ENCODE measurements at regions not wholly inside any gene's neighbourhood (a gene's known extent, or its start where the extent isn't known, plus 50 kb on each side); places are given as distances from the start of the nearest gene placed in this dataset.

GRCh38 chr19:13573056-13573667 lies 66.9 kb upstream of the CACNA1A start:
- 69% methylated on average over 13 of the region's 13 CpGs for WGBS (ENCODE audit: low lambda C conversion rate, missing lambda C conversion rate)

GRCh38 chr19:13561461-13561860 lies 55.2 kb upstream of the CACNA1A start:
- Histone ChIP-seq H3K4me2 (no peak overlapping the region), H3K27ac (no peak overlapping the region), H2AFZ (no peak overlapping the region), H3K9me2 (replicated peaks; ENCODE audit: insufficient read depth) (no peaks in the 10 kb centered on the region), H3K36me3 (replicated peaks; ENCODE audit: insufficient read depth, low read depth) (no peaks in the 10 kb centered on the region), H3K9me3 (ENCODE audit: low read depth) (no peaks in the 10 kb centered on the region), H3K27me3 (no peaks in the 10 kb centered on the region), H3K79me2 (no peaks in the 10 kb centered on the region), H3K4me3 (no peak overlapping the region), H3K4me1 (ENCODE audit: insufficient read depth) (no peaks in the 10 kb centered on the region), H4K20me1 (ENCODE audit: insufficient read depth, poor library complexity, severe bottlenecking) (no peaks in the 10 kb centered on the region)
- no peak for DNase-seq (ENCODE audit: low spot score)
- TF ChIP-seq CTCF (IDR thresholded peaks at IDR 0.05; ENCODE audit: poor library complexity): no peak
- TF ChIP-seq EZH2phosphoT487 (IDR thresholded peaks at IDR 0.05; ENCODE audit: low read depth, severe bottlenecking, unreplicated experiment): no peak
- TF ChIP-seq EZH2 (IDR thresholded peaks at IDR 0.05; ENCODE audit: borderline replicate concordance): no peak
- 85% methylated on average over 4 of the region's 4 CpGs for WGBS (ENCODE audit: low lambda C conversion rate, missing lambda C conversion rate)

More at GRCh38 chr19:13573056-13573667, 66.9 kb upstream of the CACNA1A start:
- Histone ChIP-seq H3K4me2 (no peak overlapping the region), H3K27me3 (no peaks in the 10 kb centered on the region), H3K9me2 (replicated peaks; ENCODE audit: insufficient read depth) (no peaks in the 10 kb centered on the region), H3K9me3 (ENCODE audit: low read depth) (no peaks in the 10 kb centered on the region), H2AFZ (no peak overlapping the region), H3K27ac (no peak overlapping the region), H3K79me2 (no peaks in the 10 kb centered on the region), H3K4me1 (ENCODE audit: insufficient read depth) (no peaks in the 10 kb centered on the region), H3K4me3 (no peak overlapping the region), H3K36me3 (replicated peaks; ENCODE audit: insufficient read depth, low read depth) (no peaks in the 10 kb centered on the region), H4K20me1 (ENCODE audit: insufficient read depth, poor library complexity, severe bottlenecking) (no peaks in the 10 kb centered on the region)
- no peak for DNase-seq (ENCODE audit: low spot score)
- TF ChIP-seq EZH2phosphoT487 (IDR thresholded peaks at IDR 0.05; ENCODE audit: low read depth, severe bottlenecking, unreplicated experiment) (no peak), EZH2 (IDR thresholded peaks at IDR 0.05; ENCODE audit: borderline replicate concordance) (no peak), CTCF (IDR thresholded peaks at IDR 0.05; ENCODE audit: poor library complexity) (no peak)

GRCh38 chr19:13557756-13558398 lies 51.6 kb upstream of the CACNA1A start:
- H3K79me2 ChIP-seq: no peaks in the 10 kb centered on the region
- H3K27me3 ChIP-seq: peaks cover 5% of the 10 kb centered on the region
- H3K27ac ChIP-seq: no peak overlapping the region
- no peak overlapping the region for H2AFZ ChIP-seq
- H3K9me3 ChIP-seq (ENCODE audit: low read depth): no peaks in the 10 kb centered on the region
- H3K4me1 ChIP-seq (ENCODE audit: insufficient read depth): no peaks in the 10 kb centered on the region
- no peak overlapping the region for H3K4me2 ChIP-seq
- TF ChIP-seq CTCF (IDR thresholded peaks at IDR 0.05; ENCODE audit: poor library complexity): no peak
- TF ChIP-seq EZH2phosphoT487 (IDR thresholded peaks at IDR 0.05; ENCODE audit: low read depth, severe bottlenecking, unreplicated experiment): no peak
- TF ChIP-seq EZH2 (IDR thresholded peaks at IDR 0.05; ENCODE audit: borderline replicate concordance): no peak
- no peaks in the 10 kb centered on the region for H3K9me2 ChIP-seq (replicated peaks; ENCODE audit: insufficient read depth)
- no peak for DNase-seq (ENCODE audit: low spot score)
- WGBS (ENCODE audit: low lambda C conversion rate, missing lambda C conversion rate): 54% methylated on average over 7 of the region's 7 CpGs
- H3K36me3 ChIP-seq (replicated peaks; ENCODE audit: insufficient read depth, low read depth): no peaks in the 10 kb centered on the region
- no peak overlapping the region for H3K4me3 ChIP-seq
- no peaks in the 10 kb centered on the region for H4K20me1 ChIP-seq (ENCODE audit: insufficient read depth, poor library complexity, severe bottlenecking)

All from hepatocyte (in vitro differentiated cells).